Endothelial cell of umbilical vein (primary cell): ENCODE measurements at regions not wholly inside any gene's neighbourhood (a gene's known extent, or its start where the extent isn't known, plus 50 kb on each side); places are given as distances from the start of the nearest gene placed in this dataset.

Experiments used
- BruUV-seq: library from RNA; stranded (reverse); fragments of 400-500 nt; replicated peaks from 2 replicates; lab custom pipeline; 2021; lab: Mats Ljungman, UMichigan
- CTCF ChIA-PET: fragments of 300-600, 350-600 bp; sonication (Branson Sonifier 250); formaldehyde crosslinking; loops from one replicate; lab custom pipeline; 2021; ENCODE audit warnings: antibody characterized with exemption, inconsistent platforms; lab: Charles Lee
- POLR2A ChIA-PET: fragments of 300-600, 350-600 bp; sonication (Branson Sonifier 250); formaldehyde crosslinking; loops from one replicate; lab custom pipeline; 2021; ENCODE audit warnings: antibody characterized with exemption, inconsistent platforms; lab: Charles Lee
- DNase-seq: peaks from one replicate; pipeline ENCODE4 v3.0.0-alpha.2; 2011; ENCODE audit warnings: low read depth, low spot score
- FAIRE-seq: peaks from 2 replicates; lab custom pipeline; 2011; peaks lifted over from hg19 to GRCh38; lab: Jason Lieb, UNC
- H2AFZ ChIP-seq: 2 replicates; pipeline ENCODE4 v1.6.0; 2012; ENCODE audit warnings: low read depth, low read length, control low read depth, inconsistent platforms
- H3K27ac ChIP-seq: 2 replicates; pipeline ENCODE4 v1.5.1; 2011; ENCODE audit warnings: low read depth, mild to moderate bottlenecking, control low read depth, low read length, moderate library complexity; ENCODE audit not compliant: insufficient read depth
- H3K27me3 ChIP-seq, 2 experiments: 2 replicates each; pipeline versions ENCODE4 v1.6.0 to v1.6.1; 2011; ENCODE audit warnings: low read length in 2 of 2, mixed read lengths in 1 of 2; ENCODE audit not compliant: control insufficient read depth in 2 of 2, insufficient read depth in 2 of 2
- H3K36me3 ChIP-seq, 2 experiments: 2 replicates in 1 of 2; 3 replicates in 1 of 2; pipeline ENCODE4 v1.5.1; 2011; ENCODE audit warnings: low read length in 2 of 2, mild to moderate bottlenecking in 1 of 2, moderate library complexity in 1 of 2; ENCODE audit not compliant: control insufficient read depth in 2 of 2, insufficient read depth in 2 of 2; ENCODE audit errors: extremely low read depth in 1 of 2
- H3K4me1 ChIP-seq: 3 replicates; pipeline ENCODE4 v1.5.1; 2011; ENCODE audit warnings: mild to moderate bottlenecking, low read length; ENCODE audit not compliant: control insufficient read depth, insufficient read depth; ENCODE audit errors: extremely low read depth
- H3K4me2 ChIP-seq: 2 replicates; pipeline ENCODE4 v1.6.1; 2011; ENCODE audit warnings: low read length, control low read depth, mixed read lengths; ENCODE audit not compliant: insufficient read depth
- H3K4me3 ChIP-seq, 3 experiments: fragments of 200-600 bp in 1 of 3; sonication (generic), shearing (Covaris generic) in 1 of 3; replicated peaks in 1 of 3; 2 replicates each; pipeline ENCODE4 v1.5.1; 2011 to 2016; ENCODE audit warnings: control low read depth in 3 of 3, low read length in 3 of 3, mild to moderate bottlenecking in 2 of 3, inconsistent platforms in 1 of 3, low read depth in 1 of 3, moderate library complexity in 1 of 3; ENCODE audit not compliant: insufficient read depth in 1 of 3
- H3K79me2 ChIP-seq: 2 replicates; pipeline ENCODE4 v1.6.0; 2012; ENCODE audit warnings: low read length, inconsistent platforms; ENCODE audit not compliant: control insufficient read depth, insufficient read depth
- H3K9ac ChIP-seq: replicated peaks from 2 replicates; pipeline ENCODE3; 2011; ENCODE audit warnings: low read length, control low read depth; ENCODE audit not compliant: insufficient read depth; ENCODE audit errors: extremely low read depth
- H3K9me1 ChIP-seq: replicated peaks from 3 replicates; pipeline ENCODE4 v1.6.0; 2011; ENCODE audit warnings: mild to moderate bottlenecking, low read length; ENCODE audit not compliant: control insufficient read depth, insufficient read depth; ENCODE audit errors: extremely low read depth
- H3K9me3 ChIP-seq: replicated peaks from 2 replicates; pipeline ENCODE4 v1.5.1; 2012; ENCODE audit warnings: low read length, inconsistent platforms; ENCODE audit not compliant: control insufficient read depth, insufficient read depth
- H4K20me1 ChIP-seq: replicated peaks from 2 replicates; pipeline ENCODE3; 2011; ENCODE audit warnings: mild to moderate bottlenecking, low read length; ENCODE audit not compliant: control insufficient read depth, insufficient read depth; ENCODE audit errors: extremely low read depth
- EZH2 ChIP-seq: IDR thresholded peaks from 2 replicates; pipeline ENCODE4 v1.6.1; 2012; ENCODE audit warnings: borderline replicate concordance, low read depth, mild to moderate bottlenecking, moderate library complexity, low read length, inconsistent platforms; ENCODE audit not compliant: severe bottlenecking
- FOS ChIP-seq: IDR thresholded peaks from 2 replicates; pipeline ENCODE4 v1.6.1; 2011; ENCODE audit warnings: mild to moderate bottlenecking, low read length, moderate library complexity, borderline replicate concordance; ENCODE audit not compliant: insufficient read depth
- GATA2 ChIP-seq: IDR thresholded peaks from 2 replicates; pipeline ENCODE4 v1.7.0; 2011; ENCODE audit warnings: low read depth, mild to moderate bottlenecking, moderate library complexity, mixed read lengths, low read length; ENCODE audit not compliant: insufficient read length, insufficient read depth
- JUN ChIP-seq: IDR thresholded peaks from 2 replicates; pipeline ENCODE4 v1.6.1; 2011; ENCODE audit warnings: borderline replicate concordance, low read depth; ENCODE audit not compliant: insufficient read length, insufficient read depth
- MYC ChIP-seq: IDR thresholded peaks from one replicate; pipeline ENCODE4 v1.6.1; 2011; ENCODE audit warnings: mild to moderate bottlenecking, low read depth, low read length
- POLR2A ChIP-seq: IDR thresholded peaks from 2 replicates; pipeline ENCODE4 v1.6.1; 2012; ENCODE audit warnings: low read depth, mild to moderate bottlenecking, control low read depth, low read length
- POLR2AphosphoS5 ChIP-seq: IDR thresholded peaks from 2 replicates; pipeline ENCODE4 v1.6.1; 2012; ENCODE audit warnings: low read depth, mild to moderate bottlenecking, control low read depth, low read length, moderate library complexity; ENCODE audit not compliant: insufficient read depth
- dilution Hi-C: fragments of 300-500 bp; cut with MboI; formaldehyde crosslinking; loops from one replicate; pipeline ENCODE4 v1.15.0; 2019; ENCODE audit warnings: low sequenced_read_pairs; ENCODE audit not compliant: extremely low pct_ligation_motif_present
- intact Hi-C: fragments of 100-400 bp; cut with micrococcal nuclease; formaldehyde crosslinking; loops from one replicate; pipeline ENCODE4 v1.10.0; 2022
- TF ChIP-seq, protein P1 (sequence below), 2 donors: IDR thresholded peaks; 1 replicate in 1 of 2; 2 replicates in 1 of 2; pipeline ENCODE4 v1.5.1; 2011; ENCODE audit warnings: low read length in 2 of 2, mild to moderate bottlenecking in 2 of 2, moderate library complexity in 2 of 2, control low read depth in 1 of 2, inconsistent platforms in 1 of 2, low read depth in 1 of 2; ENCODE audit not compliant: insufficient read depth in 1 of 2; ENCODE audit errors: extremely low read depth in 1 of 2
- TF ChIP-seq, protein P2 (sequence below): IDR thresholded peaks from 2 replicates; pipeline ENCODE4 v1.6.1; 2011; ENCODE audit not compliant: insufficient read depth, insufficient read length

DNA sequence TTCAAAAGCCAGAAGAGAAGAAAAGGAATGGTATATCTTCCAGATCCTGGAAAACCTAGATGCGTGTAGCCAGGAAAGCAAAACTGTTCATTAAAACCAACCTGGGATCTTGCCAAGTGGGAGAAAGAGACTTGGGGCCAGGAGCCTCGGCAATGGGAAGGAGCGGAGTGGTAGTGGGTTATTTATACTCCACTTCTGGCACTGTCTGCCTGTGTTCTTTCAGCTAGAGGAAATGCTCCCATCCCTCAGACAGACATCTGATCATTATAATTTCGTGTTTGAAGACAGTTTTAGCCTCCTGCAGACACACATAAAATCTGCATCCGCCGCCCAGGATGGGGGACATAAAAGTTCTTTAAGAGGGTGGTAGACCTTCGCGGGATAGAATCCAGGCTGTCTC, 421.6 kb downstream of the RPS24 start:
- no peak overlapping the region for H3K4me2 ChIP-seq
- no TSS peak for BruUV-seq
- H3K79me2 ChIP-seq = peaks cover 2% of the 10 kb centered on the region
- no peak overlapping the region for H3K27ac ChIP-seq
- H3K9me1 ChIP-seq = no peaks in the 10 kb centered on the region
- peaks cover 43% of the 10 kb centered on the region for H3K4me1 ChIP-seq
- no peak overlapping the region for H3K9ac ChIP-seq
- no peaks in the 10 kb centered on the region for H3K27me3 ChIP-seq
- FAIRE-seq = no peak
- H4K20me1 ChIP-seq = no peaks in the 10 kb centered on the region
- DNase-seq = no peak
- intact Hi-C loops (loop anchor here (5.0 to 10.0 kb wide), 5 partner anchors 408 to 740 kb away; partner anchors contain the start of gene ZMIZ1), dilution Hi-C loops (no loop called here)
- POLR2A ChIA-PET = no interaction called here
- H2AFZ ChIP-seq = no peak overlapping the region
- no peaks in the 10 kb centered on the region for H3K36me3 ChIP-seq
- H3K9me3 ChIP-seq = no peaks in the 10 kb centered on the region
- CTCF ChIA-PET = no interaction called here
- H3K4me3 ChIP-seq = no peak overlapping the region
- TF ChIP-seq, protein P1, sequence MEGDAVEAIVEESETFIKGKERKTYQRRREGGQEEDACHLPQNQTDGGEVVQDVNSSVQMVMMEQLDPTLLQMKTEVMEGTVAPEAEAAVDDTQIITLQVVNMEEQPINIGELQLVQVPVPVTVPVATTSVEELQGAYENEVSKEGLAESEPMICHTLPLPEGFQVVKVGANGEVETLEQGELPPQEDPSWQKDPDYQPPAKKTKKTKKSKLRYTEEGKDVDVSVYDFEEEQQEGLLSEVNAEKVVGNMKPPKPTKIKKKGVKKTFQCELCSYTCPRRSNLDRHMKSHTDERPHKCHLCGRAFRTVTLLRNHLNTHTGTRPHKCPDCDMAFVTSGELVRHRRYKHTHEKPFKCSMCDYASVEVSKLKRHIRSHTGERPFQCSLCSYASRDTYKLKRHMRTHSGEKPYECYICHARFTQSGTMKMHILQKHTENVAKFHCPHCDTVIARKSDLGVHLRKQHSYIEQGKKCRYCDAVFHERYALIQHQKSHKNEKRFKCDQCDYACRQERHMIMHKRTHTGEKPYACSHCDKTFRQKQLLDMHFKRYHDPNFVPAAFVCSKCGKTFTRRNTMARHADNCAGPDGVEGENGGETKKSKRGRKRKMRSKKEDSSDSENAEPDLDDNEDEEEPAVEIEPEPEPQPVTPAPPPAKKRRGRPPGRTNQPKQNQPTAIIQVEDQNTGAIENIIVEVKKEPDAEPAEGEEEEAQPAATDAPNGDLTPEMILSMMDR (IDR thresholded peaks at IDR 0.05; ENCODE audit: extremely low read depth in 1 of 2, insufficient read depth in 1 of 2, low read depth in 1 of 2, low read length in 2 of 2) = no peak
- no peak for TF ChIP-seq EZH2
- TF ChIP-seq JUN = no peak
- TF ChIP-seq POLR2A = no peak
- TF ChIP-seq, protein P2, sequence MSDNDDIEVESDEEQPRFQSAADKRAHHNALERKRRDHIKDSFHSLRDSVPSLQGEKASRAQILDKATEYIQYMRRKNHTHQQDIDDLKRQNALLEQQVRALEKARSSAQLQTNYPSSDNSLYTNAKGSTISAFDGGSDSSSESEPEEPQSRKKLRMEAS = no peak
- no peak for TF ChIP-seq MYC
- no peak for TF ChIP-seq POLR2AphosphoS5
- no peak for TF ChIP-seq FOS
- TF ChIP-seq GATA2 = no peak
